HFFc6 (cell line): ENCODE measurements at regions not wholly inside any gene's neighbourhood (a gene's known extent, or its start where the extent isn't known, plus 50 kb on each side); places are given as distances from the start of the nearest gene placed in this dataset.

Source experiments
- DNase-seq: peaks from one replicate; pipeline ENCODE4 v3.0.0-alpha.2; 2018
- H3K27ac Mint-ChIP-seq: 2 replicates; pipeline ENCODE4 v1.8.0; 2020; ENCODE audit warnings: mild to moderate bottlenecking, mixed read lengths
- H3K27me3 Mint-ChIP-seq: 2 replicates; pipeline ENCODE4 v1.8.0; 2021; ENCODE audit warnings: mild to moderate bottlenecking, moderate library complexity, mixed read lengths; ENCODE audit not compliant: insufficient read depth
- H3K36me3 Mint-ChIP-seq: 2 replicates; pipeline ENCODE4 v1.8.0; 2021; ENCODE audit warnings: low read depth, mixed read lengths
- H3K4me1 Mint-ChIP-seq: 2 replicates; pipeline ENCODE4 v1.8.0; 2020; ENCODE audit warnings: low read depth, mixed read lengths
- H3K4me3 Mint-ChIP-seq: 2 replicates; pipeline ENCODE4 v1.8.0; 2020; ENCODE audit warnings: mild to moderate bottlenecking, moderate library complexity, mixed read lengths
- H3K9me3 Mint-ChIP-seq: 2 replicates; pipeline ENCODE4 v1.8.0; 2020; ENCODE audit warnings: mild to moderate bottlenecking, mixed read lengths
- TF ChIP-seq, protein P1 (sequence below): fragments of 200-600 bp; sonication (generic); IDR thresholded peaks from 2 replicates; pipeline ENCODE4 v1.5.0; 2021; ENCODE audit warnings: antibody characterized with exemption, mild to moderate bottlenecking

DNA sequence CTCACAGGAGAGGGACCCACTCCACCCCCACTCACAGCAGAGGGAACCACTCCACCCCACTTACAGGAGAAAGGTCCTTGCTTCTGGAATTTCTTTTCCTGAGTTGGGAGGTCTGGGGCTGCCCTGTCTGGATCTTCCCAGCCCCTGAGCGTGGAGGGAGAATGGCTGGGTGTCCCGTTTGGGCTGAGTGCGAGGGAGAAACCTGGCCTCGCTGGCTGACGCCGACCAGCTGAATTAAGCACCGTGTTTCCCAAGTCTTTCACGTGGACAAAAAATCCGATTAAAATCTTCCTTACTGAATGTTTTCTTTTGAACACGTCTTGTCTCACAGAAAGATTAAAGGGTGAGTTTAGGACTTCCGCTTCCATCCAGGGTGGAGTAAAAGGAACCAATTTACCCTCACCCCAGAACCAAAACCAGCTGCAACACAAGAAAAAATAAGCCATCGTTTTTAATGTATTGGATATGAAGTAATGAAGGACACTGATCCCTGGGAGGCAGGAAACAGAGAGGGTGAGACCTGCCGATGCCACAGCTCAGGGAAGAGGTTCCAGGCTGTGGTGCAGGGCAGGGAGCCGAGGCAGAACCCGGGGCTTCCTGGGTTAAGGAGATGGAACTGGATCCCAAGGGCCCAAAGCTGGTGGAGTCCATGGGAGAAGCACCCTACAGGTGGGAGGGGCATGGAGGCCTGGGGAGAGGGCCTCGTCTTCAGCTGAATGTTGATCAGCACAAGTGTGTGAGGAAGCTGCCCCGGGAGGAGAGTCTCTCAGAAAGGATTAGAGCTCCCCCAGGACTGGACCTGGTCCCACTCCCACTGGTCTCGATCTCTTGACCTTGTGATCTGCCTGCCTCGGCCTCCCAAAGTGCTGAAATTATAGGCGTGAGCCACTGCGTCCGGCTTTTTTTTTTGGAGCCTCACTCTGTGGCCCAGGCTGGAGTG lies 60.3 kb downstream of the RTP5 start:
- DNase-seq, result no peak
- Mint-ChIP-seq H3K4me3 (no peak overlapping the region), H3K27me3 (peaks cover 15% of the 10 kb centered on the region), H3K4me1 (peaks cover 24% of the 10 kb centered on the region), H3K9me3 (no peaks in the 10 kb centered on the region), H3K27ac (no peak overlapping the region), H3K36me3 (no peaks in the 10 kb centered on the region)
- TF ChIP-seq, protein P1, sequence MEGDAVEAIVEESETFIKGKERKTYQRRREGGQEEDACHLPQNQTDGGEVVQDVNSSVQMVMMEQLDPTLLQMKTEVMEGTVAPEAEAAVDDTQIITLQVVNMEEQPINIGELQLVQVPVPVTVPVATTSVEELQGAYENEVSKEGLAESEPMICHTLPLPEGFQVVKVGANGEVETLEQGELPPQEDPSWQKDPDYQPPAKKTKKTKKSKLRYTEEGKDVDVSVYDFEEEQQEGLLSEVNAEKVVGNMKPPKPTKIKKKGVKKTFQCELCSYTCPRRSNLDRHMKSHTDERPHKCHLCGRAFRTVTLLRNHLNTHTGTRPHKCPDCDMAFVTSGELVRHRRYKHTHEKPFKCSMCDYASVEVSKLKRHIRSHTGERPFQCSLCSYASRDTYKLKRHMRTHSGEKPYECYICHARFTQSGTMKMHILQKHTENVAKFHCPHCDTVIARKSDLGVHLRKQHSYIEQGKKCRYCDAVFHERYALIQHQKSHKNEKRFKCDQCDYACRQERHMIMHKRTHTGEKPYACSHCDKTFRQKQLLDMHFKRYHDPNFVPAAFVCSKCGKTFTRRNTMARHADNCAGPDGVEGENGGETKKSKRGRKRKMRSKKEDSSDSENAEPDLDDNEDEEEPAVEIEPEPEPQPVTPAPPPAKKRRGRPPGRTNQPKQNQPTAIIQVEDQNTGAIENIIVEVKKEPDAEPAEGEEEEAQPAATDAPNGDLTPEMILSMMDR, result no peak

DNA sequence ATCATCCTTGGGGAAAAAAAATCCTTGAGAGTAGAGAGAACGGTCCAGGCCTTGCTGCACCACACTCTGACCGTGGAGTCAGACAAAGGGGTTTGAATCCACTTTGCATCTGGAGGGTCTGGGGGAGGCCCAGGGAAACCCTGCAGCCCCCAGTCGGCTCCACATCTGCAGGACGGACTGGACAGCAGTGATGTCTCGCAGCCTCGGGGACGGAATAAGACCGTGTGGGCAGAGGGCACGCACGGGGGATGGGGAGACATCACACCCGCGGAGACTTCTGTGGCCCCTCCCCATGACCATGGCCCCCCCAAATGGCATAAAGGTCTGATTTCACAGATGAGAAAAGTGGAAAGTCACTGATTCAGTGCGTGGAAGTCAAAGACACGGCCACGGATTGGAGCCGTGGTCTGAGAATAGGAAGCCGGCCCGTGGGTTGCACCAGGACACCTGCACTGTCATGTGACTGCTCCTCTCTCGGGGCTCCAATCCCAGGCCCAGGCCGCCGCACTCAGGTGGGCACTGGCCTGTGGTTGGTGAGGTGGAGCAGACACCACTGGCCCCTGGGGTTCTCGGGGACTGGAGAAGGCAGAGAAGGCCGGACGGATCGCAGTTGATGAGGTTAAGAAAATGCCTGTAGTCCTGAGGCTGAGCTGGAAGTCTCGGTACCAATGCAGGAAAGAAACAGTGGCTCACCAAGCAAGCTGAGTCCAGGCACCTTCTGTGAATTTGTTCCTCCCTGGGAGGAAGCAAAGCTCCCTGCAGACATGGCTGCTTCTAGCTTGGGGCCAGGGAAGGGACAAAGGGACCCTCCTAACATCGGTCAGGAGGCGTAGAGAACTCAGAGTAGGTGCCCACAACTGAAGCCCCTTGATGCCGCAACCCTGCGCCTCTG lies 61.8 kb downstream of the RTP5 start:
- Mint-ChIP-seq H3K4me1 (peaks cover 31% of the 10 kb centered on the region), H3K9me3 (peaks cover 8% of the 10 kb centered on the region), H3K27me3 (peaks cover 12% of the 10 kb centered on the region), H3K27ac (no peak overlapping the region), H3K36me3 (0 out of 2 replicates have a peak, but pooled peaks cover 3% of the 10 kb centered on the region), H3K4me3 (no peak overlapping the region)
- TF ChIP-seq, protein P1, result no peak
- DNase-seq, result no peak

DNA sequence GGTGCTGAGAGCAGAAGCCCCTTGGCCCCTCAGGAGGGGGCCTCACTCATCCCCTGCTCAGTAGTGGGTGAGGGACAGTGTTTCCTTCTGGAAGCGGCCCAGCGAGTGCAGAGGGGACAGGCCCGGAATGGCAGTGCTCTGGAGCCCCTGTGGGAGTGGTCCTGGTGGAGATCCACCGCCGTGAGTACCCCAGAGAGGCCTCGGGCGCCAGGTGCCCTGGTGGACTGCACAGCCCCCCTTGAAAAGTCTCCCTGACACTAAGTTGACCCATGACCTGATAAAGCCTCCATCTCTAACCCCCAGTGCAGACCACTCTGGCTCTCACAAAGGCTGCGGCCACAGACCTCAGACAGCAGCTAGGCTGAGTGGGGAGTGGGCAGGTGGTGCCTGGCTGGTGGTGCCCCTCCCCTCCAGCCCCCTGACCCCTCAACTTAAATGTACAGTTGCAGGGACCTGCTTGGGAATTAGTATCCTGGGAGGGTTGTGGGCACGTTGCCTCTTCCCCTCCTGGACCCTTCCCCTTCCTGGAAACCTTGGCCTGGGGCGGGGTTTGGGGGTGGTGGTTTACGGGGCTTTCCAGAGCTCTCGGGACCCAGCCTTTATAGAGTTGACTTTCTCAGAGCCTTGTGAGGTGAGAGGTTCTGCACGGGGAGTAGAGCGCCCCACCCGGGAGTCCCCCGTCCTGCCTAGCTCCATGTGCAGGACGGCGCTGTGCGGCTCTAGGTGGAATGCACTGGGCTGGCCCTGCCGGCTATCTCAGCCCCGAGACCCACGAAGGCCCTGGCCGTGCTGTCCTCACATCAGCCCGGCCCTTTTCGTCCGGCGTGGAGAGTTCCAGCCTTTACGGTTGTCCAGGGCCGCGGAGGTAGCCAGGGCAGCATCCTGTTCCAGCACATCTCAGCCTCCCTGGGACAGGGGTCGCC lies 62.7 kb downstream of the RTP5 start:
- H3K36me3 Mint-ChIP-seq, result 0 out of 2 replicates have a peak, but pooled peaks cover 3% of the 10 kb centered on the region
- H3K4me3 Mint-ChIP-seq, result no peak overlapping the region
- H3K27me3 Mint-ChIP-seq, result peaks cover 6% of the 10 kb centered on the region; the same call in 1 of the 2 replicates
- peaks cover 30% of the 10 kb centered on the region for H3K4me1 Mint-ChIP-seq
- TF ChIP-seq, protein P1, result no peak
- no peak overlapping the region for H3K27ac Mint-ChIP-seq
- DNase-seq, result no peak
- H3K9me3 Mint-ChIP-seq, result peaks cover 8% of the 10 kb centered on the region

DNA sequence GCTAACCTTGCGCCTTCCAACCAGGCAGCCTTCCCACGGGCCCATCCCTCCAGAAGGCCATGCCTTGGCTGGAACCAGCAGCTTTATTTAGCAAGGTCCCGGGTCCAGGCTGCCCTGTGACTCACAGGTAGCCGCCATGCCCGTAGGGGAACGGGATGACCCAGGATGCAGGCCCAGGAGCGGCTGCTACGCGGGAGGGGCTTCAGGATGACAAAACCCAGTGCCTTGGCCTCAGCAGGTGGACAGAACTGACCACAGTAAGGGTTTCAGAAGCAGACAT lies 63.3 kb downstream of the RTP5 start:
- Mint-ChIP-seq H3K4me3 (peak overlapping the region; percentile 79; the same call in 1 of the 2 replicates), H3K9me3 (peaks cover 8% of the 10 kb centered on the region), H3K4me1 (peaks cover 30% of the 10 kb centered on the region), H3K27me3 (peaks cover 4% of the 10 kb centered on the region; the same call in 1 of the 2 replicates), H3K36me3 (0 out of 2 replicates have a peak, but pooled peaks cover 3% of the 10 kb centered on the region), H3K27ac (peak overlapping the region; percentile 82)
- no peak for DNase-seq
- TF ChIP-seq, protein P1, result no peak
